NCI-H1105 (cell line): ENCODE measurements at regions not wholly inside any gene's neighbourhood (a gene's known extent, or its start where the extent isn't known, plus 50 kb on each side); places are given as distances from the start of the nearest gene placed in this dataset.

Experiments used
- DNase-seq: peaks from one replicate; lab custom pipeline; 2025; lab: John Stamatoyannopoulos, UW

- no peak for DNase-seq
These were observed 147.6 kb downstream of the IFI44 start for GRCh38 chr1:78797108-78797781.

DNA sequence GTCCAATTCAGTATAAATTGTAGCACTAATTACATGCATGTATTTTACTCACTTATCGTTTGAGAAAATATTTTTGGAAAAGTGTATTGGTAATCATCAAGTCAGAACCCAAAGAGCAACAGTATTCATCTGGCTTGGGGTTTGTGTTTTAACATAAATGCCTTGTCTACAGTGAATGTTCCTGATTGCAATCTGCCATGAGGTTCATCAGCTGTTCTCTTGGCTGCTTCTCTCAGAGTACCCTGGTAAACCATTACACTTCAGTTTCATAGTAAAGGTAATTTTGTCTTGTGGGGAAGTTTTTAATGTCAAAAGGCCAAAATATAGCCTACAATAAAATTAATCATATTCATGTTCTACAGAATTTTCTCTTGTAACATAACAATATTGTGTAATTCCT lies 150.3 kb downstream of the IFI44 start:
- no peak for DNase-seq

DNA sequence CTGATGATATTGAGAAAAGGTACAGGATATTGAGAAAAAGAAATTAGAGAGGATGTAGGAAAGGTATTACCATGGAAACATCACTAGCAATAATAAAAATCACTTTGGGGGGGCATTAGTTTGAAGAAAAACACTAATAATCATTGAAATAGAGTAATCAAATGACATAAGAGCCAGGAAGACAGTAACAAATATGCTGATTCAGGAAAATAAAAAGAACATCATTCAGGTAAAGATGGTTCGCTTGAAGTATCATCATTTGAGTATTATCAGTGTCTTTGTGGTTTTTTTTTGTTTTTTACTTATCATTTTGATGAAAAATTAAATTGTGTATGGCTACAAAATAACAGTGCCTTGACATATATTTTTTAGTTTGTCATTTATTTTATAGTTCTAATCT lies 164.5 kb downstream of the IFI44 start:
- no peak for DNase-seq

DNA sequence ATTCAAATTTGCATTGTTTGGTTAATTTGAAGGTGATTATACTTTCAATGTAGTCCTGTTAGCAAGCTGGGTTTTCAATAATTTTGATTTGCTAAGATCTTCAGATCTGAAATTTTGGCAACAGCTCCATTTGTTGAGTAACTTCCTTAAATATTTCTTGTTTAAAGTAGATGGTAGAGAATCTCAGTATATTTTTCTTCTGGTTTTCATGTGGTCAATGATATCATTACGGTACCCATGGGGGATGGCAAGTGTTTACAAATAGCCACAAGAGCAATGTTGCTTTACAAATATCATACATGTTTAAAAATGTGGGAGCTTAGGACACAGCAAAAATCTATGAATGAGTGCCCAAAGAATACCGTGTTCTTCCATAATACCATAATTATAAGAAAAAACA lies 175.9 kb downstream of the IFI44 start:
- DNase-seq, result no peak

DNA sequence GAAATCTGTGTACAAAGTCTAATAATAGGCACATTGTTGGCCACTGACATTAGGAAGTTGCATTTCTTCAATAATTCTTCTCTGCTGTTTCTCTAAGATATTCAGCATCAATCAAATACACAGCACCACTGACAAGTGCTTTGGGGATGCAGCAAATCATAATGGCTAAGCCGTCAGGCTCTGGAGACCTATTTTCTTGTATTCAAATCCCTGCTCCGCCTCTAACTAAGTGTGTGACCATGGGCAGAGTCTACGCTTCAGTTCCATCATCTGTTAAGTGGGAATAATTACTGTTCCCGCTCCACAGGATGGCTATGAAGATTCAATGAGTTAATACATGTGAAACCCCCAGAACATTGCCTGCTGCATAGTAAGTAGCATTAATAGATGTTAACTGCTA lies 176.9 kb downstream of the ADGRL4 start:
- DNase-seq, result no peak

GRCh38 chr1:78830321-78830720 lies 176.2 kb downstream of the ADGRL4 start:
- DNase-seq, result no peak

DNA sequence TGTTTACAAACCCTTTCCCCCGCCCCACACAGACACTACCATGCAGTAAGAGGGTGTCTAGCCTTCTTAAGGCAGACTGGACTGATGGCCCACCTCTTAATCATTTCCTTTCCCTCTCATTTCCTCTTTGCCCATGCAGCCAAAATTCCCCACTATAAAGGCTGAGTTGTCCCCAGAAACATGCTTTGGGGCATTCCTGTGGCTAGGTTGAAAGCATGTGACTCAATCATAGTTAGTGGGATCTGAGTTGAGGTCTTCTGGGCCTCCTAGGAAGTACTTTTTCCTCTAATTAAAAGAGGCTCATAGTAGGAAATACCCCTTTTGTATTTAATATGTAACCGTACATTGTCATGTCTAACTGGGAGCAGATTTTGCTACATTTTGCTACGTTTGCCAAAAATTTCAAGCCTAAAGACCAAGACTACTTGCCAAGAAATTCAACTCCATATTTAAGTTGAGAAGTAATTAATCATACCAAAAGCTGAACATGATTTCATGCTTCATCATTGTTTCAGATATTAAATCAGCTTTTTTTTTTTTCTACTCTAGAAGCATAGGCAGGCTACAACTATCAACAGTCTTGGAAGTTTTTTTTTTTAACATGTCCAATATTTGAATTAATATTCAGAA lies 174.7 kb downstream of the ADGRL4 start:
- DNase-seq, result no peak

DNA sequence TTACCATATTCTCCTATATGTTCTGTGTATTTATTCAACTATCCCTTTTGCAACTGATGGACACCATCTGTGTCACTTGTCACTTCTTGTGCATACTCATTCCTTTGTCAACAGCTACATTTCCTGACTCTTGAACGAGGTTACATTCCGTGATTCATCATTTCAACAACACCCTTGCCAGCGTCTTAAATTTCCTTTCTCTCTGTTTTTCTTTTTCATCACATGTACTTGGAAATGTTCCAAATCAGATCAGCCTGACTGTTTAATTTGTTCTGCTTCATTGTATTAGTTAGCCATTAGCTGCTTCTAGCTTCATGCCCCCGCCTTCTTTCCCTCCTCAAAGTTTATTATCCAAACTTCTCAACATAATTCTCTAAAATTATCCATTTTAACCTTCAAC lies 173.0 kb downstream of the ADGRL4 start:
- no peak for DNase-seq

GRCh38 chr1:78834201-78834741 lies 172.3 kb downstream of the ADGRL4 start:
- no peak for DNase-seq

GRCh38 chr1:78836726-78837125 lies 169.8 kb downstream of the ADGRL4 start:
- no peak for DNase-seq

DNA sequence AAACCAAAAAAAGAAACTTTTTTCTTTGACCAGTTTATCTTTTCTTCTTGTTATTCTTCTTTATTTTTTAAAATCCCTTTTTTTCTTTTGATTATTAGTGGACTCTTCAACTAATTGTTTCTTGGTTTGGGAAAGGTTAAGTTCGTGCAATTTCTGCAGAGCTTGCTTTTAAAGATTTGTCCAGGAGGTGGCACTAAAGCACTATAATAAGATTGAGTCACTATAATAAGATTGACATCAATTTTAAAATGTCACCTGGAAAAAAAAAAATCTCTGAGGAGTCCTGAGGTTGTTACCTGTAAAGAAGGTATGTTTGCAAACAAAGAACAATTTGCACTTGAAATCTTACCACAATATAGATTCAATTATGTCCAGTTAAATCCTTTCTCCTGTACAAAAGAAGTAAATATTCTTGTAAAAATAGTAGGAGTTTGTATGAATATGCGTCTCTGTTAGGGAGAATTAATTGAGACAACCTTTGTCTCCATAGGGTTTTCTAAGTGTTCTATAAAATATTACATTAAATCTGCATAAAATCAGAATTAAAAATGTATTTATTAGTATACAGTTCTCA lies 166.7 kb downstream of the ADGRL4 start:
- DNase-seq, result peak; percentile 56
